SK-N-SH (cell line): ENCODE measurements at regions not wholly inside any gene's neighbourhood (a gene's known extent, or its start where the extent isn't known, plus 50 kb on each side); places are given as distances from the start of the nearest gene placed in this dataset.
A peak's percentile ranks its signal among the peaks of the same experiment; 100 is the strongest.

Experiments
- CTCF ChIA-PET: fragments of 300-600, 350-600 bp; formaldehyde crosslinking; extraction: SDS; loops from one replicate; lab custom pipeline; 2021; lab: Yijun Ruan, JAX
- POLR2A ChIA-PET: fragments of 350-600 bp; sonication (Branson Sonifier 250); formaldehyde crosslinking; extraction: SDS; loops from one replicate; lab custom pipeline; 2020; ENCODE audit warnings: antibody characterized with exemption, inconsistent platforms; lab: Yijun Ruan, JAX
- DNase-seq: peaks from one replicate; pipeline ENCODE4 v3.0.0; 2012
- H2AFZ ChIP-seq: fragments of 200-600 bp; sonication (generic); 2 replicates; pipeline ENCODE4 v1.8.1; 2016; ENCODE audit warnings: antibody characterized with exemption, mild to moderate bottlenecking, low read depth
- H3F3A ChIP-seq: fragments of 200-600 bp; sonication (generic); replicated peaks from 2 replicates; pipeline ENCODE3; 2016; ENCODE audit warnings: antibody characterized with exemption, mild to moderate bottlenecking; ENCODE audit not compliant: insufficient read depth
- H3K27ac ChIP-seq, 2 experiments: fragments of 200-500 bp in 1 of 2; fragments of 200-600 bp in 1 of 2; sonication (Bioruptor generic) in 1 of 2; sonication (generic), shearing (Covaris generic) in 1 of 2; 2 replicates each; pipeline versions ENCODE4 v1.5.1 to v1.6.1; 2014 to 2016; ENCODE audit warnings: low read depth in 2 of 2, inconsistent platforms in 1 of 2, low read length in 1 of 2, mild to moderate bottlenecking in 1 of 2, mixed read lengths in 1 of 2
- H3K27me3 ChIP-seq: fragments of 200-600 bp; sonication (generic), shearing (Covaris generic); 2 replicates; pipeline ENCODE4 v1.6.1; 2016; ENCODE audit warnings: mixed run types; ENCODE audit not compliant: insufficient read depth
- H3K36me3 ChIP-seq, 2 experiments: fragments of 200-500 bp in 1 of 2; fragments of 200-600 bp in 1 of 2; sonication (Bioruptor generic) in 1 of 2; sonication (generic) in 1 of 2; replicated peaks in 1 of 2; 2 replicates each; pipeline versions ENCODE3 to v1.5.1; 2014 to 2016; ENCODE audit warnings: low read length in 1 of 2, mild to moderate bottlenecking in 1 of 2; ENCODE audit not compliant: insufficient read depth in 2 of 2, control insufficient read depth in 1 of 2
- H3K4me1 ChIP-seq, 2 experiments: fragments of 200-500 bp in 1 of 2; fragments of 200-600 bp in 1 of 2; sonication (Bioruptor generic) in 1 of 2; sonication (generic), shearing (Covaris generic) in 1 of 2; 2 replicates each; pipeline versions ENCODE4 v1.5.1 to v1.6.1; 2014 to 2016; ENCODE audit warnings: low read depth in 1 of 2, low read length in 1 of 2, mixed run types in 1 of 2; ENCODE audit not compliant: insufficient read depth in 2 of 2, control insufficient read depth in 1 of 2
- H3K4me2 ChIP-seq: fragments of 200-600 bp; sonication (generic), shearing (Covaris generic); 2 replicates; pipeline ENCODE4 v1.6.1; 2017; ENCODE audit warnings: mixed run types
- H3K4me3 ChIP-seq, 2 experiments: fragments of 200-500 bp in 1 of 2; fragments of 200-600 bp in 1 of 2; sonication (Bioruptor generic) in 1 of 2; sonication (generic), shearing (Covaris generic) in 1 of 2; 2 replicates each; pipeline versions ENCODE4 v1.5.1 to v1.8.1; 2014 to 2016; ENCODE audit warnings: low read depth in 2 of 2, inconsistent platforms in 1 of 2, low read length in 1 of 2, mild to moderate bottlenecking in 1 of 2, mixed read lengths in 1 of 2, moderate library complexity in 1 of 2
- H3K79me2 ChIP-seq: fragments of 200-600 bp; sonication (generic); 2 replicates; pipeline ENCODE4 v1.8.1; 2017; ENCODE audit warnings: mild to moderate bottlenecking; ENCODE audit not compliant: insufficient read depth
- H3K9ac ChIP-seq: fragments of 200-600 bp; sonication (generic); 2 replicates; pipeline ENCODE4 v1.6.1; 2017; ENCODE audit warnings: mixed run types
- H3K9me2 ChIP-seq: fragments of 200-600 bp; sonication (generic); 2 replicates; pipeline ENCODE4 v1.6.1; 2017; ENCODE audit warnings: mixed run types
- H3K9me3 ChIP-seq: fragments of 200-600 bp; sonication (generic); 2 replicates; pipeline ENCODE4 v1.6.1; 2017; ENCODE audit warnings: mixed run types, mild to moderate bottlenecking, moderate library complexity
- H4K20me1 ChIP-seq: fragments of 200-600 bp; sonication (generic); 2 replicates; pipeline ENCODE4 v1.6.1; 2017; ENCODE audit warnings: mild to moderate bottlenecking, mixed run types; ENCODE audit not compliant: insufficient read depth
- ELF1 ChIP-seq: IDR thresholded peaks from 2 replicates; pipeline ENCODE4 v1.4.0; 2012
- EP300 ChIP-seq, 2 experiments: IDR thresholded peaks; 2 replicates each; pipeline versions ENCODE4 v1.4.0 to v1.6.1; 2012; ENCODE audit warnings: borderline replicate concordance in 1 of 2, low read depth in 1 of 2, low read length in 1 of 2
- FOSL2 ChIP-seq: IDR thresholded peaks from 2 replicates; pipeline ENCODE4 v1.4.0; 2012; ENCODE audit warnings: low read depth, mild to moderate bottlenecking, moderate library complexity, borderline replicate concordance
- FOXM1 ChIP-seq: IDR thresholded peaks from 2 replicates; pipeline ENCODE4 v1.4.0; 2012; ENCODE audit warnings: low read depth, mild to moderate bottlenecking
- GABPA ChIP-seq: IDR thresholded peaks from 2 replicates; pipeline ENCODE4 v1.4.0; 2012; ENCODE audit warnings: low read depth, mild to moderate bottlenecking
- GATA2 ChIP-seq: sonication (generic); formaldehyde crosslinking; IDR thresholded peaks from 2 replicates; pipeline ENCODE4 v1.5.0; 2020; ENCODE audit warnings: mild to moderate bottlenecking, missing genetic modification reagents
- IRF3 ChIP-seq: fragments of 150-350 bp; IDR thresholded peaks from 2 replicates; pipeline ENCODE4 v1.6.1; 2016; ENCODE audit warnings: mild to moderate bottlenecking, low read depth, low read length
- MAX ChIP-seq: IDR thresholded peaks from 2 replicates; pipeline ENCODE4 v1.4.0; 2012; ENCODE audit warnings: low read depth
- MEF2A ChIP-seq: IDR thresholded peaks from 2 replicates; pipeline ENCODE4 v1.4.0; 2012; ENCODE audit warnings: low read depth, borderline replicate concordance
- MXI1 ChIP-seq: IDR thresholded peaks from 2 replicates; pipeline ENCODE4 v1.6.1; 2012; ENCODE audit warnings: mild to moderate bottlenecking, low read depth, low read length, improper control_type of control experiment
- NRF1 ChIP-seq: IDR thresholded peaks from 2 replicates; pipeline ENCODE4 v1.6.1; 2012; ENCODE audit warnings: low read depth, mild to moderate bottlenecking, low read length
- POLR2AphosphoS5 ChIP-seq: IDR thresholded peaks from 2 replicates; pipeline ENCODE4 v1.6.1; 2012; ENCODE audit warnings: low read depth, low read length
- SIN3A ChIP-seq: IDR thresholded peaks from 2 replicates; pipeline ENCODE4 v1.6.1; 2012; ENCODE audit warnings: low read depth, mild to moderate bottlenecking, low read length, moderate library complexity, borderline replicate concordance
- TCF12 ChIP-seq: IDR thresholded peaks from 2 replicates; pipeline ENCODE4 v1.4.0; 2012
- TEAD4 ChIP-seq: IDR thresholded peaks from 2 replicates; pipeline ENCODE4 v1.4.0; 2012; ENCODE audit warnings: mild to moderate bottlenecking, borderline replicate concordance; ENCODE audit not compliant: insufficient read depth
- WGBS: methylation state at CpG from one replicate; pipeline ENCODE4 v1.1.6; 2017; ENCODE audit warnings: low lambda C conversion rate; 5-methylcytosine and 5-hydroxymethylcytosine counted together
- TF ChIP-seq, protein P1 (sequence below): IDR thresholded peaks from 2 replicates; pipeline ENCODE4 v1.6.1; 2012; ENCODE audit warnings: mild to moderate bottlenecking, low read depth, low read length, moderate library complexity
- TF ChIP-seq, protein P2 (sequence below): fragments of 150-350 bp; IDR thresholded peaks from 2 replicates; pipeline ENCODE4 v1.6.1; 2017; ENCODE audit warnings: antibody characterized with exemption, low read length, low read depth, borderline replicate concordance
- TF ChIP-seq, protein P3 (sequence below): fragments of 200-600 bp; sonication (generic); IDR thresholded peaks from 2 replicates; pipeline ENCODE4 v1.6.1; 2017; ENCODE audit warnings: antibody characterized with exemption, mild to moderate bottlenecking, moderate library complexity

GRCh38 chr19:31166206-31166605, 183.0 kb downstream of the TSHZ3 start:
- H3K27me3 ChIP-seq = no peaks in the 10 kb centered on the region
- no peak overlapping the region for H2AFZ ChIP-seq
- TF ChIP-seq MEF2A (no peak), EP300 (IDR thresholded peaks at IDR 0.05; ENCODE audit: borderline replicate concordance in 1 of 2, low read depth in 1 of 2, low read length in 1 of 2) (no peak), FOXM1 (no peak), IRF3 (no peak), POLR2AphosphoS5 (no peak), SIN3A (no peak), TEAD4 (no peak), MAX (no peak), TCF12 (no peak), MXI1 (no peak), GATA2 (CRISPR knock-in tag) (no peak), NRF1 (no peak), GABPA (no peak), ELF1 (no peak), FOSL2 (no peak)
- TF ChIP-seq, protein P1, sequence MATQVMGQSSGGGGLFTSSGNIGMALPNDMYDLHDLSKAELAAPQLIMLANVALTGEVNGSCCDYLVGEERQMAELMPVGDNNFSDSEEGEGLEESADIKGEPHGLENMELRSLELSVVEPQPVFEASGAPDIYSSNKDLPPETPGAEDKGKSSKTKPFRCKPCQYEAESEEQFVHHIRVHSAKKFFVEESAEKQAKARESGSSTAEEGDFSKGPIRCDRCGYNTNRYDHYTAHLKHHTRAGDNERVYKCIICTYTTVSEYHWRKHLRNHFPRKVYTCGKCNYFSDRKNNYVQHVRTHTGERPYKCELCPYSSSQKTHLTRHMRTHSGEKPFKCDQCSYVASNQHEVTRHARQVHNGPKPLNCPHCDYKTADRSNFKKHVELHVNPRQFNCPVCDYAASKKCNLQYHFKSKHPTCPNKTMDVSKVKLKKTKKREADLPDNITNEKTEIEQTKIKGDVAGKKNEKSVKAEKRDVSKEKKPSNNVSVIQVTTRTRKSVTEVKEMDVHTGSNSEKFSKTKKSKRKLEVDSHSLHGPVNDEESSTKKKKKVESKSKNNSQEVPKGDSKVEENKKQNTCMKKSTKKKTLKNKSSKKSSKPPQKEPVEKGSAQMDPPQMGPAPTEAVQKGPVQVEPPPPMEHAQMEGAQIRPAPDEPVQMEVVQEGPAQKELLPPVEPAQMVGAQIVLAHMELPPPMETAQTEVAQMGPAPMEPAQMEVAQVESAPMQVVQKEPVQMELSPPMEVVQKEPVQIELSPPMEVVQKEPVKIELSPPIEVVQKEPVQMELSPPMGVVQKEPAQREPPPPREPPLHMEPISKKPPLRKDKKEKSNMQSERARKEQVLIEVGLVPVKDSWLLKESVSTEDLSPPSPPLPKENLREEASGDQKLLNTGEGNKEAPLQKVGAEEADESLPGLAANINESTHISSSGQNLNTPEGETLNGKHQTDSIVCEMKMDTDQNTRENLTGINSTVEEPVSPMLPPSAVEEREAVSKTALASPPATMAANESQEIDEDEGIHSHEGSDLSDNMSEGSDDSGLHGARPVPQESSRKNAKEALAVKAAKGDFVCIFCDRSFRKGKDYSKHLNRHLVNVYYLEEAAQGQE = no peak
- TF ChIP-seq, protein P2, sequence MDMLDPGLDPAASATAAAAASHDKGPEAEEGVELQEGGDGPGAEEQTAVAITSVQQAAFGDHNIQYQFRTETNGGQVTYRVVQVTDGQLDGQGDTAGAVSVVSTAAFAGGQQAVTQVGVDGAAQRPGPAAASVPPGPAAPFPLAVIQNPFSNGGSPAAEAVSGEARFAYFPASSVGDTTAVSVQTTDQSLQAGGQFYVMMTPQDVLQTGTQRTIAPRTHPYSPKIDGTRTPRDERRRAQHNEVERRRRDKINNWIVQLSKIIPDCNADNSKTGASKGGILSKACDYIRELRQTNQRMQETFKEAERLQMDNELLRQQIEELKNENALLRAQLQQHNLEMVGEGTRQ = no peak
- TF ChIP-seq, protein P3, sequence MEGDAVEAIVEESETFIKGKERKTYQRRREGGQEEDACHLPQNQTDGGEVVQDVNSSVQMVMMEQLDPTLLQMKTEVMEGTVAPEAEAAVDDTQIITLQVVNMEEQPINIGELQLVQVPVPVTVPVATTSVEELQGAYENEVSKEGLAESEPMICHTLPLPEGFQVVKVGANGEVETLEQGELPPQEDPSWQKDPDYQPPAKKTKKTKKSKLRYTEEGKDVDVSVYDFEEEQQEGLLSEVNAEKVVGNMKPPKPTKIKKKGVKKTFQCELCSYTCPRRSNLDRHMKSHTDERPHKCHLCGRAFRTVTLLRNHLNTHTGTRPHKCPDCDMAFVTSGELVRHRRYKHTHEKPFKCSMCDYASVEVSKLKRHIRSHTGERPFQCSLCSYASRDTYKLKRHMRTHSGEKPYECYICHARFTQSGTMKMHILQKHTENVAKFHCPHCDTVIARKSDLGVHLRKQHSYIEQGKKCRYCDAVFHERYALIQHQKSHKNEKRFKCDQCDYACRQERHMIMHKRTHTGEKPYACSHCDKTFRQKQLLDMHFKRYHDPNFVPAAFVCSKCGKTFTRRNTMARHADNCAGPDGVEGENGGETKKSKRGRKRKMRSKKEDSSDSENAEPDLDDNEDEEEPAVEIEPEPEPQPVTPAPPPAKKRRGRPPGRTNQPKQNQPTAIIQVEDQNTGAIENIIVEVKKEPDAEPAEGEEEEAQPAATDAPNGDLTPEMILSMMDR = no peak
- no peaks in the 10 kb centered on the region for H4K20me1 ChIP-seq
- no peak overlapping the region for H3K4me3 ChIP-seq
- DNase-seq = no peak
- POLR2A ChIA-PET = no interaction called here
- H3K9ac ChIP-seq = no peak overlapping the region
- H3K79me2 ChIP-seq = no peaks in the 10 kb centered on the region
- no peaks in the 10 kb centered on the region for H3F3A ChIP-seq
- H3K4me1 ChIP-seq = peaks cover 0 to 27% of the 10 kb centered on the region in 2 experiments; a peak in 2 of 4 replicates
- no peak overlapping the region for H3K4me2 ChIP-seq
- H3K9me2 ChIP-seq = no peaks in the 10 kb centered on the region
- no peaks in the 10 kb centered on the region for H3K36me3 ChIP-seq
- CTCF ChIA-PET = no interaction called here
- H3K9me3 ChIP-seq = no peaks in the 10 kb centered on the region
- 17% methylated on average over 2 of the region's 2 CpGs for WGBS
- H3K27ac ChIP-seq = peak overlapping the region in 1 of 2 experiments; percentile 22; a peak in 1 of 4 replicates
